Loucy (cell line): ENCODE measurements at regions not wholly inside any gene's neighbourhood (a gene's known extent, or its start where the extent isn't known, plus 50 kb on each side); places are given as distances from the start of the nearest gene placed in this dataset.

Experiments used
- H2AFZ ChIP-seq: fragments of 200-600 bp; sonication (generic); 2 replicates; pipeline ENCODE4 v1.6.0; 2016; ENCODE audit warnings: antibody characterized with exemption, mild to moderate bottlenecking, low read length, moderate library complexity
- H3F3A ChIP-seq: fragments of 200-600 bp; 2 replicates; pipeline ENCODE4 v1.6.0; 2016; ENCODE audit warnings: antibody characterized with exemption, low read depth, mild to moderate bottlenecking
- H3K27me3 ChIP-seq: fragments of 200-600 bp; sonication (generic); 2 replicates; pipeline ENCODE4 v1.6.1; 2014; ENCODE audit warnings: low read length, mild to moderate bottlenecking; ENCODE audit not compliant: insufficient read depth, poor library complexity, severe bottlenecking
- H3K36me3 ChIP-seq: fragments of 200-600 bp; sonication (generic); 2 replicates; pipeline ENCODE4 v1.6.1; 2016; ENCODE audit warnings: low read length; ENCODE audit not compliant: insufficient read depth
- H3K4me1 ChIP-seq: fragments of 200-600 bp; sonication (generic); 2 replicates; pipeline ENCODE4 v1.5.1; 2014; ENCODE audit warnings: low read length, mild to moderate bottlenecking; ENCODE audit not compliant: insufficient read depth, poor library complexity, severe bottlenecking
- H3K4me2 ChIP-seq: fragments of 200-600 bp; sonication (generic); 2 replicates; pipeline ENCODE4 v1.6.0; 2014; ENCODE audit warnings: antibody characterized with exemption, low read length, low read depth, mild to moderate bottlenecking; ENCODE audit not compliant: poor library complexity, severe bottlenecking
- H3K4me3 ChIP-seq: fragments of 200-600 bp; sonication (generic); 2 replicates; pipeline ENCODE4 v1.5.1; 2014; ENCODE audit warnings: low read length, mild to moderate bottlenecking, mixed read lengths; ENCODE audit not compliant: poor library complexity, severe bottlenecking
- H3K79me2 ChIP-seq: fragments of 200-600 bp; sonication (generic); 2 replicates; pipeline ENCODE4 v1.6.1; 2014; ENCODE audit warnings: low read length; ENCODE audit not compliant: insufficient read depth
- H3K9ac ChIP-seq: fragments of 200-600 bp; sonication (generic); 2 replicates; pipeline ENCODE4 v1.6.0; 2014; ENCODE audit warnings: mild to moderate bottlenecking, low read depth, low read length, moderate library complexity; ENCODE audit not compliant: poor library complexity, severe bottlenecking
- H3K9me2 ChIP-seq: fragments of 200-600 bp; sonication (generic); replicated peaks from 2 replicates; pipeline ENCODE4 v1.6.1; 2016; ENCODE audit warnings: low read depth, low read length, mixed read lengths
- H3K9me3 ChIP-seq: fragments of 200-600 bp; sonication (generic); 2 replicates; pipeline ENCODE4 v1.6.1; 2014; ENCODE audit warnings: mild to moderate bottlenecking, antibody characterized with exemption, low read length, low read depth; ENCODE audit not compliant: insufficient read depth
- H4K20me1 ChIP-seq: fragments of 200-600 bp; sonication (generic); 2 replicates; pipeline ENCODE4 v1.6.0; 2014; ENCODE audit warnings: antibody characterized with exemption, low read length, mild to moderate bottlenecking; ENCODE audit not compliant: insufficient read depth, poor library complexity, severe bottlenecking
- CTCF ChIP-seq: fragments of 200-600 bp; sonication (generic); conservative IDR thresholded peaks from 2 replicates; pipeline ENCODE4 v1.5.1; 2014; ENCODE audit warnings: mild to moderate bottlenecking, antibody characterized with exemption, low read length
- EZH2phosphoT487 ChIP-seq: fragments of 200-600 bp; IDR thresholded peaks from 2 replicates; pipeline ENCODE4 v1.6.1; 2018; ENCODE audit warnings: antibody characterized with exemption, mild to moderate bottlenecking, moderate library complexity, borderline replicate concordance

DNA sequence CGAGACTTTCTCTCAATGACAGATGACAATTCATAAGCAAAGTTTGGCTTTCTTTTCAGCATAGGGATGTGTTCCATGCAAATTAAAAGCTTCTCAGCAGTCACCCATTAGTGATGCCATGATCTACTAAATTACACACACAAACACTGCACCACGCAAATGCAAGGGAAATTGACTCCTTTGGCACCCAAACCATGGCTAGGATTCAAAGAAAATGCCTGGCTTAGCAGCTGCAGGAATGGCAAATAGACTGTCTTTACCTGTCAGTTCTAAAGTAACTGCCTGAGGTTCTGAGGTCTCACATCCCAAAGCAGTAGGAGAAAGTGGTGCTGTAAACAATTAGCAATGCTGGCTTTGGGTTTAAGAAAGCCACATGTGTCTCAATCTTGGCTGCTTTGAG is 108.6 kb upstream of the ATP10B start:
- H3K4me2 ChIP-seq = no peak overlapping the region
- no peak overlapping the region for H2AFZ ChIP-seq
- no peaks in the 10 kb centered on the region for H3K36me3 ChIP-seq
- H3K9ac ChIP-seq = no peak overlapping the region
- H3K4me3 ChIP-seq = no peak overlapping the region
- no peaks in the 10 kb centered on the region for H3K9me3 ChIP-seq
- TF ChIP-seq EZH2phosphoT487 = no peak
- no peaks in the 10 kb centered on the region for H3K27me3 ChIP-seq
- no peaks in the 10 kb centered on the region for H4K20me1 ChIP-seq
- no peaks in the 10 kb centered on the region for H3K4me1 ChIP-seq
- no peaks in the 10 kb centered on the region for H3K79me2 ChIP-seq
- H3K9me2 ChIP-seq = no peaks in the 10 kb centered on the region
- no peaks in the 10 kb centered on the region for H3F3A ChIP-seq

DNA sequence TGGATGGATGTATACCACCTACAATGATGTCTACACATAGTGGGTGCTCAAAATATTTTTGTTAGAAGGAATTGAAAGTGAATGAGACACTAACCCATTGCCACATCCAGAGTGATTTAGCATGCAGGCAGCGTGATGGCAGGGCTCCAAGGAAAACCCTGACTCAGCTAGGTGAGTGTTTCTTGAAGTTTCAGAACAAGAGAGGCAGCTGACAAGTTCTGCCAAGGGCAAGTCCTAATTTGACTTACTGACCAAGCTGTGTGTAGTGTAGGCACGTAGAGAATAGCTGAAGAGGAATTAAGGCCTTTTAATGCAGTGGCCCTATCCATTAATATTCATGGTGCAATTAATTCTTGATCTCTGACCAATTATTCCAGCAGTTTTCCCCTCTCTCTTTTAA is 107.8 kb upstream of the ATP10B start:
- no peaks in the 10 kb centered on the region for H3K27me3 ChIP-seq
- H3K9ac ChIP-seq = no peak overlapping the region
- no peaks in the 10 kb centered on the region for H3K9me3 ChIP-seq
- TF ChIP-seq CTCF (no peak), EZH2phosphoT487 (no peak)
- no peak overlapping the region for H3K4me3 ChIP-seq
- no peaks in the 10 kb centered on the region for H4K20me1 ChIP-seq
- no peaks in the 10 kb centered on the region for H3F3A ChIP-seq
- no peaks in the 10 kb centered on the region for H3K79me2 ChIP-seq
- no peaks in the 10 kb centered on the region for H3K4me1 ChIP-seq
- H3K4me2 ChIP-seq = no peak overlapping the region
- no peaks in the 10 kb centered on the region for H3K36me3 ChIP-seq
- no peaks in the 10 kb centered on the region for H3K9me2 ChIP-seq
- H2AFZ ChIP-seq = no peak overlapping the region

- no peaks in the 10 kb centered on the region for H3F3A ChIP-seq
- no peaks in the 10 kb centered on the region for H3K36me3 ChIP-seq
- H3K9ac ChIP-seq = no peak overlapping the region
- no peaks in the 10 kb centered on the region for H3K27me3 ChIP-seq
- H2AFZ ChIP-seq = no peak overlapping the region
- no peak overlapping the region for H3K4me3 ChIP-seq
- H3K4me1 ChIP-seq = no peaks in the 10 kb centered on the region
- H3K4me2 ChIP-seq = no peak overlapping the region
- no peaks in the 10 kb centered on the region for H3K9me2 ChIP-seq
- H3K9me3 ChIP-seq = no peaks in the 10 kb centered on the region
- TF ChIP-seq CTCF (no peak), EZH2phosphoT487 (no peak)
- H3K79me2 ChIP-seq = no peaks in the 10 kb centered on the region
- no peaks in the 10 kb centered on the region for H4K20me1 ChIP-seq
Observed at GRCh38 chr5:160957312-160957861, 105.4 kb upstream of the ATP10B start.

GRCh38 chr5:160956051-160956450 is 104.0 kb upstream of the ATP10B start:
- no peak overlapping the region for H3K4me2 ChIP-seq
- H4K20me1 ChIP-seq = no peaks in the 10 kb centered on the region
- no peaks in the 10 kb centered on the region for H3K4me1 ChIP-seq
- H3K9ac ChIP-seq = no peak overlapping the region
- no peaks in the 10 kb centered on the region for H3K27me3 ChIP-seq
- H3K4me3 ChIP-seq = no peak overlapping the region
- H2AFZ ChIP-seq = no peak overlapping the region
- H3K79me2 ChIP-seq = no peaks in the 10 kb centered on the region
- no peaks in the 10 kb centered on the region for H3F3A ChIP-seq
- no peaks in the 10 kb centered on the region for H3K36me3 ChIP-seq
- no peaks in the 10 kb centered on the region for H3K9me3 ChIP-seq
- no peak for TF ChIP-seq EZH2phosphoT487
- TF ChIP-seq CTCF = no peak
- H3K9me2 ChIP-seq = no peaks in the 10 kb centered on the region
